Mucosa of gallbladder (tissue), 1 donor: ENCODE measurements at regions not wholly inside any gene's neighbourhood (a gene's known extent, or its start where the extent isn't known, plus 50 kb on each side); places are given as distances from the start of the nearest gene placed in this dataset.

ENCODE experiments used
- DNase-seq: peaks from one replicate; pipeline ENCODE4 v3.0.0-alpha.2; 2020; ENCODE audit warnings: low spot score
- donor health status: DM: no; HTN: no; CAD: no.

- DNase-seq, result no peak
Observed at GRCh38 chr17:6325051-6325450, 109.9 kb downstream of the AIPL1 start.

DNA sequence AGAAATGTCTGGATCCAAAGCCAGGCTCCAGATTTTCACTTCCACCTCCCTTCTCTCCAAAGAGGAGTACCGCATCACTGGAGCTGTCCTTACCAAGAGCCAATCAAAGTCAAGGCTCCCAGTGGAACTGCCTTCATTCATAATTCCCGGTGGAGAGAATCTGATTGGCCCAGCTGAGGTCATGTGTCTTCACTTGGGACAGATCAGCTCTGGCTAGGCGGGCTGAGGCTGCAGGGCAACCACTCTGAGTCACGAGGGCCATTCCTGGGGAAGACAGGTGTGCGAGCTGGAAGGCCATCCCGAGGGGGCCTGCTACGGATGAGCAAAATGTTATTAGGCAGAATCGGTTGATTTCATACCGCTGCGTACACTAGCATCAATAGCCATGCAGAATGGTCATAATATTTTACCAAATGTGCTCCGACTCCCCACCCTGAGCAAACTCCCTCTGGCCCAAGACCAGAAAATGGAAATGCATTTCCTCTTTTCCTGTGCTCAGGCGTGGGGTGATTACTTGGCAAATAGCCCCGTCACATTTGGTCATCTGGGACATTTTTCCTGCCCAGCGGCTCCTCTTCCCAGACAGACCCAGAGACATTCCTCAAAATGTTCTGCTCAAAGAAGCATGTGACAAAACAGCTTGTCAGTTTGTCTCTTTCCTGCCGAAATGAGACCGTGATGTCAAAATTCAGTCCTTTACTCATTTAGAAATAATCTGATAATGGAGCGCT is 111.1 kb downstream of the AIPL1 start:
- DNase-seq, result no peak

DNA sequence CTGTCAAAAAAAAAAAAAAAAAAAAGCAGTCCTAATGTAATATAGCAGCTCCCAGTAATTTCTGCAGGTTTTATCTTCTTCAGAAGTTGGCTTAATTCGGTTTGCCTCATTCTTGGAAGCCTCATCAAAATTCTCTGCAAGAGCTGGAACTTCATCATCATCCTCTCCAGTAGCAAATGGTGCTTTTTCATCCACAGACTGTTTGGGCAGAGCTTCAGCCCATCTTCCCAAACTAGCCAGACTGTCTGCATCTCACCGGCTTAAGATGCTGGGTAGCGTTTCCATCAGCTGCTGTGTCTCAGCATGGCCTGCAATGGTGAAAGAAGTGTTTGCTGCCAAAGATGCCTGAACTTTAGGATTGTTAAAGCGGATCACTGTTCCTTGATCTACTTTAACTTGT is 112.6 kb downstream of the AIPL1 start:
- DNase-seq, result no peak

DNA sequence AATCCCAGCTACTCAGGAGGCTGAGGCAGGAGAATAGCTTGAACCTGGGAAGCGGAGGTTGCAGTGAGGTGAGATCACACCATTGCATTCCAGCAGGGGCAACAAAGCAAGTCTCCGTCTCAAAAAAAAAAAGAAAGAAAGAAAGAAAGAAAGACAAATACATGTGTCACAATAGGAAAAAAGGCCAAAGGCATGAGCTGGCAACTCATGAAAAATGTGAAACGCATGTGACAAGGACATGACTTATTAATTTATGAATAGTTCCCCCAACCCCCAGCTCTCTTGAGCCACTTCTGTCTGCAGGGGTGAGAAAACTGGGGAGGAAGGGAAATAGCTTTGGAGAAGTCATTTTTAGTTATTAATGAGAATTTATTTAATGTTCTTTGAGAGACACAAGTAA is 120.6 kb downstream of the AIPL1 start:
- DNase-seq, result no peak

DNA sequence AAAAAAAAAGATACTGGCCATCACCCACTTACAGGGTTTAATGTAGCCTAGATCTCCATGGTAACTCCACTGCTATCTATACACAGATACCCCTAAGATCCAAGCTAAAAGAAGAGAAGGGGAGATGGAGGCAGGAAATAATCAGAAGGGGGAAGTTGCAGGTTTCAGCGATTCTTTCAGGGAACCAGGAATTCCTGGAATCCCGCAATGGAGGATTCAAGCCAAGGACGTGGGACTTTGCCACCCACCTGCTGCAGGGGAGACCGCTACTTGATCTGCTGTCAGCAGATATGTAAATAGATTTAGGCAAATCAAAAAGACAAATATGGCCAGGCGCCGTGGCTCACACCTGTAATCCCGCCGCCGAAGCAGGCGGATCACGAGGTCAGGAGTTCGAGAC is 121.1 kb downstream of the AIPL1 start:
- DNase-seq, result no peak

- no peak for DNase-seq
Observed at GRCh38 chr17:6306820-6307219, 128.1 kb downstream of the AIPL1 start.

DNA sequence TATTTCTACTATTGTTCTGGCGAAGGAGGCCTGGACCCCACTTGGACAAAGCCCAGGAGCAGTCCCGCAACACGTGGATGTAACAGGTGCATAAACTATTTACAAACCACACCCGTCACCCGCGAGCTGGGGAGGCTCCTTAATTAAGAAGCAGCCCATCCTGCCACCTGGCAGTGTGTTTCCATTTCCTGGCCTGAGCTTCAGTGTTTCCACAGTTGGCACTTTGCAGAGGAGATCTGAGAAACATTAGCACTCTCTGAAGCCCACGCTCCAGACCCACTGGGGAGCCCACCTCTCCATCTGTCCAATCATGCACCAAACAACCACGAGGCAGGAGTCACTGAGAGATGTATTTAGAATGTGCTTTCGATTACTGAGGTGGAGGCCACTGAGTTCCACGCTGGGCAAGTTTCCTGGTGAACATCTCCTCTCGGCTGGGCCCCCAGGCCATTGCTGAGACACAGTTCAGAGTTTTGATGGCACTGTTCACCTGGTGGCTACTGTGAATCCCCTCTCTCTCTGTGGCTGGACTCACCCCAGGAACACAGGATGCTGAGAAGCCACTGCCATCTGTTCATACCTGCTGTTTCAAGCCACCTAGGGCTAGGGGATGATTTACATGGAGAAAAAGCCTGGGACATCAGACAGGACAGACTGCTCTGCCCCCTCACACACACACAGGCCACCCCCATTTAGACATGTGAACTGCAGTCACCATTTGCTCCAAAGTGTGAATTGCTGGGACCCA is 129.1 kb downstream of the AIPL1 start:
- no peak for DNase-seq

DNA sequence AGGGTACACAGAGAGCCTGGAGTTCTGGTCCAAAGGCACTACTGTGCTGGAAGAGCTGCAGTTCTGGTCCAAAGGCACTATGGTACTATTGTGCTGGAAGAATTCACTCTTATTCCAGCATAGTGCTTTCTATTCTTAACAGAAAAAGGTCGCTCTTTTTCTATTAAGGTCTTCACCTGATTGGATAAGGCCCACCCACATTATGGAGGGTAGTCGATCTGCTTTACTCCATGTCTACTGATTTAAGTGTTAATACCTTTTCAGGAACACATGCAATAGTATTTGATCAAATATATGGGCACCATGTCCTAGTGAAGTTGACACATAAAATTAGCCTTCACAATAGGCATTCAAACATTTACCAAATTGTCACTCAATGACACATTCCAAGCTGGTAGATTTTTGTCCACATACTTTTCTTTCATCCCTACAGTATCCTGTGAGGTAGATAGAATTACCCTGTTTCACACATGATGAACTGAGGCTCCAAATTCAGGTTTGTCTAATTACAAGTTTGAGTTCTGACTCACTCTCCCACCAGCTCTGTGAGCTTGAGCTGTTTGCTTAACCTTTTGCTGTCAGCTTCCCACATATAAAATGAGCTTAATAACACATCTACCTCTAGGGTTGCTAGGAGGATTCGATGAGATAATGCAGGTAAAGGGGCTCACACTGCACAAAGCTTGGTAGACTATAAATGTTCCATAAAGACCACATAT is 129.9 kb downstream of the AIPL1 start:
- no peak for DNase-seq

DNA sequence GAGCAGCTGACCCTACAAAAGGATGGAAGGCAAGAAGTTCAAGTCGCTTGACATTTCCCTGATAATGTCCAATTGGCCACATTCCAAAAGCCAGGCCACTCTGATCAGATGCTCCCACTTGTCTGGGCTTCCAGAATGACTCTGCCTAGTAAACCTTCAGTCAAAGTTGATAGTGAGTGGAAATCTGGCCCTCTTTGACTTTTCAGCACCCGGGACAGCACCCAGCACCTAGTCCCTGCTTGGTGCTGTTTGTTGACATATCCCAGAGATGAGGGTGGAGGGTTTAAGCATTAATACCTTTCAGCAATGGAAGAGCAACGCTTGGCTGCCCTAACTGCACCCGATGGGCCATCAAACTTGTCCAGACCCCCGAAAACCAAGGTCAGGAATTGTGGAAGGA is 131.3 kb downstream of the AIPL1 start:
- DNase-seq, result peak; percentile 15

DNA sequence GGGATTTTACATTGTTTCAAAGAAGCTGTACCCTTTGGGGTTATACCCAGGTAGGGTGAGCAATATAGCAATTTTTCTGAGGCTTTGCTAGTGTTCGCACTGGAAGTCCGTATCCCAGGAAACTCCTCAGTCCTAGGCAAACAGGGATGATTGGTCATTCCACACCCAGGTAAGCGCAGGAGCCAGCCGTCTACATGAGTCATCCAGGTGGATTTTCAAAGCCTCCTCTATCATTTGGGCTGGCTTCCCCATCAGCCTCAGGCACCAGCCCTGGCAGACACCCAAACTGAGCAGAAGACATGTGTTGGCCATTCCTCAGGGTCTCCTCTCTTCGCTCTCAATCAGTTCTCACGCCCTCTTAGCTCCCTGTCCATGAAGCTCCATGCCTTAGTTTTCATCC is 135.6 kb downstream of the AIPL1 start:
- no peak for DNase-seq

GRCh38 chr17:6297960-6298359 is 137.0 kb downstream of the AIPL1 start:
- no peak for DNase-seq

DNA sequence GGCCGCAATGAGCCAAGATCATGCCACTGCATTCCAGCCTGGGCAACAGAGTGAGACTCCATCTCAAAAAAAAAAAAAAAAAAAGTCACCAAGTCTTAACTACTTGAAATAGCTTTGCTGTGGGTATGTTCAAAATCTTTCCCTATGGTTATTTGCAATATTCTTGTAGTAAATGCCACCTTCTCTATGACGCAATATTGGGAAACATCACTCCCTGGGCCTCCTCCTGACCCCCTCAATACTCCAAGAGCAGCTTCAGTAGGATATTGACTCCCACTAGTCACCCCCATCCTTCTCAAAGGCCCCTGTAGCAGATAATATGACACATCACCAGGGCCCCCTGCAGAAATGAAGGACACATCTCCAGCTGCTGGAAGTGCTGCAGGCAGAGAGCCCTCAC is 137.8 kb downstream of the AIPL1 start:
- no peak for DNase-seq

- no peak for DNase-seq
Observed at GRCh38 chr17:6290488-6291196, 144.3 kb downstream of the AIPL1 start.

DNA sequence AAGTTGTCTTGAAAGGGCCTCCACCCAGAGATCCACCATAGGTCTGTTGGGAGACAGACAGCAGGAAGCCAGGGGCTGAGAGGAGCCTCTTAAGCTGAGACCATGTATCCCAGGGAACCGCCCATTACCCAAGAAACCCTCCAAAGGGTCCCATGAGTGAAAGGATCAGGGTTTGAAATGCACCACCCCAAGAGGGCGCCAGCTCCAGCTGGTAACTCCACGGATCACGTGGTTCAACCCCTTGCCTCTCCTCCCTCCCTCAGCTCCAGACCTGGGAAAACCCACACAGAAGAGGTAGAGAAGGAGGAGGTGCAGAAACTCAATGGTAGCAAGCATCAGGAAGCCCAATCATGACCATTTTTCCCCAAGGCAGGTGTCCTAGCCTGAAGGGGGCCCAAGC is 148.7 kb downstream of the AIPL1 start:
- DNase-seq, result no peak

DNA sequence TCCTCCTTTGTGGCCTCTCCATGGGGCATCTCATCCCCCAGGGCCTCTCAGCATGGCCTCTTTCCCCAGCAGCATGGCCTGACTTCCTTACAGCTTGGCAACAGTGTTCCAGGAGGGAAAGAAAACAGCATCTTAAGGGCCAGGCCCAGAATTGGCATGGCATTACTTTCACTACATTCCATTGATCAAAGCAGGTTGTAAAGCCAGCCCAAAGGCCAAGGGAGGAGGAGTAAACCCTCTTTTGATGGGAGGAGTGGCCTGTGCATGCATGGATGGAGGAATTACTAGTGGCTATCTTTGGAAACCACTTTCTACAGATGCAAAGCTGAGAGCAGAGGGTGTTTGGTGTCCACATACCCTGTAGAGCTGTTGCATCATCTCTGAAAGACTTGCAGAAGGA is 149.4 kb downstream of the AIPL1 start:
- no peak for DNase-seq

DNA sequence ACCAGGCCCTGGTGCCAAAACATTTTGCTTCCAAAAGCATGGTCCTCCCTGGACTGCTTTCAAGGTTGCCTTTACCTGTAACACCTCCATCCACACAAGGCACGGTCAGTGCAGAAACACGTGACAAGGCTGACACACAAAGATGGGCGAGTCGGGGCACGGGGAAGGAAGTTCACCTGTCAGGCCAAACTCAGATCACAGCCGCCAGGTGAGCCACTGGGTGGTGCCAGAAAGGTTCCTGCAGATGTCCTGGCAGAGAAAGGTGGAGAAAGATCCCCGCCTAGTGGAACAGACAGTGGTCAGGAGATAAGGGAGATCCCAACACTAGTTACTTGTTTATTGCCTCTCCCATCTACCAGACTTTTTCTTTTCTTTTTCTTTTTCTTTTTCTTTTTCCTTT is 155.3 kb downstream of the AIPL1 start:
- peak; percentile 14 for DNase-seq

DNA sequence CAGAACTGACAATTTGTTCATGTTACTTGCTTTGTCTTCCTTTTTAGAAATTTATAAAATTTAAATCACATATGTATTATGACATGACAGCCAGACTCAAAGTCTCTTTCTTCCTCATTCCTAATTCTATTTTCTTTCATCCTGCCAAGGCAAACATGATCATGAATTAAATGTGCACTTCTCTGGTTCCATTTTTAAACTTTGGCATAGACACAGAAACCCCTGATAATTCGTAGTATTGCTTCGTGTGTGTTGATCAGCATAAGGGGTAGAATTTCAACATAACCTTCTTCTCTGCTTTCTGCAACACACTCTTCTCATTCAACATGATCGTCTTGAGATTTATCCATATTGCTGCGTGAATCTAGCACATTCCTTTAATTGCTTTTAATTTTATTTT is 156.5 kb downstream of the AIPL1 start:
- DNase-seq, result no peak

GRCh38 chr17:6276711-6277110 is 158.2 kb downstream of the AIPL1 start:
- no peak for DNase-seq

- no peak for DNase-seq
Observed at GRCh38 chr17:6274310-6274709, 160.6 kb downstream of the AIPL1 start.

DNA sequence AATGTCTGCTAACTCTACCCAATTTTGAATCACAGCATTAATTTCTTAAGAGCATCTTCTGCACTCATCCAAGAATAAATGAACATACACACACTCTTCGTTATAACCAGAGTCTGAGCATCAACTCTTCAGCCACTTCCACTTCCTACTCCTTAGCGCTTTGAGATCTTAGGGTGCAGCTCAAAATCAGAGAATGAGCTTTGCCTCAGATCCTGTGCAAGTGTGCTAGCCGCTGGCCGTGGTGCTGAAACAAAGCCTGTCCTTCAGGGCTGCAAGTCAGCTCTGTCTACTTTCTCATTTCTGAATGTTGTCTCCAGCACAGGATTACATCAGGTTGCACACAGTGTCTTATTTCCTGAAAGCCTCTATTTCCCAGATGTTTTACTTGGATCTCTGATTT is 165.4 kb downstream of the AIPL1 start:
- no peak for DNase-seq

GRCh38 chr17:6261466-6261865 is 173.5 kb downstream of the AIPL1 start:
- no peak for DNase-seq

GRCh38 chr17:6259899-6260298 is 175.0 kb downstream of the AIPL1 start:
- no peak for DNase-seq
